ENCODE measurements at regions not wholly inside any gene's neighbourhood (a gene's known extent, or its start where the extent isn't known, plus 50 kb on each side); places are given as distances from the start of the nearest gene placed in this dataset.
"Not testable (repeated sequence)": the region's sequence is repeated elsewhere in the genome, so short reads cannot be mapped to it uniquely, and the experiment has no call there.

GRCh38 chr2:176424746-176425145, 155.5 kb downstream of the MTX2 start:
- DNase-seq = no peak

GRCh38 chr2:176427549-176427948, 158.3 kb downstream of the MTX2 start:
- DNase-seq = no peak

DNA sequence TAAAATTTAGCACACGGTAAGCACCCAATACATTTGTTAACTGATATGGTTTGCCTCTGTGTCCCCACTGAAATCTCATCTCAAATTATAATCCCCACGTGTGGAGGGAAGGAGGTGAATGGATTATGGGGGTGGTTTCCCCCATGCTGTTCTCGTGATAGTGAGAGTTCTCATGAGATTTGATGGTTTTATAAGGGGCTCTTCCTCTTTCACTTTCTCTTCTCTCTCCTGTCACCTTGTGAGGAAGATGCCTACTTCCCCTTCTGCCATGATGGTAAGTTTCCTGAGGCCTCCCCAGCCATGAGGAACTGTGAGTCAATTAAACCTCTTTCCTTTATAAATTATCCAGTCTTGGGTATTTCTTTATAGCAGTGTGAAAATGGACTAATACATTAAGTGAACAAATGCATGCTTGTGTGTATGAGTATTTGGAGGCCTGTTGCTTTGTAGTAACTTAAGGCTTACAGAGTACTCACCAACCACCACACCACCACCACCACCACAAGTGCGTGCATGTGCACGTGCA, 159.8 kb downstream of the MTX2 start:
- not testable (repeated sequence) for DNase-seq

DNA sequence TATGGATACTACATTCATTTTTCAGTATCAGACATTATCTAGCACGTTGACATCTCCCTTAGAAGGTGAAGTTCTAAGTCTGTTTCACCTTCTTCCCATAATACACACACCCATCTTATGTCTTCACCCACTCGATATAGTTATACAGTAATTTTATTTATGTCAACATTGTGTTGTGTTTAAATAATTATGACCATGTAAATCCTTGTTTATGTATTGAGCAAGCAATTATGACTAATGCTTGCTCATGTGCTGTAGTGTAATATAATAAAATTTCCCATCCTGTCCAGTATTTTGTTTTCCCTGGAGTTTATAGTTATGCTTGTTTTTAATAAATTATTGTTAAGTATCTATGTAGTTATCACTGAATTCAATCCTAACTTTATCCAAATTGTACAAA, 163.2 kb downstream of the MTX2 start:
- no peak for DNase-seq

DNA sequence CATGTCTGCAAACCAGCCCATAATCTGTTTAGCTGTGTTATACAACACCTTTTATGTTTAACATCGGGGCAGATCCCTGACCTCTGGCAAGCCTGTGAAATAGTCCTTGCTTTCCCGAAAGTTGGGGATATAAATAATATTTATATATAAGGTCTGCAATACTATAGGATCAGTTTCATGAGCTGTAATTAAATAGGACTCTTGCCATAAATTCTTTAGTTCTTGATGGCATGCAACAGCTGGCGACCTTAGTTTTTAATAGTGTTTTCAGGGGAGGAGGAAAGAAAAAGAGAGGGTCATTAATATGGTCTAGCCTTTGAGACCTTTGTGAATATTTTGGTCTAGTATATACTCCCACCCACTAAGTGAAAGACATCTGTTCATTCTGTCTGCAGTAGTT, 166.5 kb downstream of the MTX2 start:
- DNase-seq = peak; percentile 68

DNA sequence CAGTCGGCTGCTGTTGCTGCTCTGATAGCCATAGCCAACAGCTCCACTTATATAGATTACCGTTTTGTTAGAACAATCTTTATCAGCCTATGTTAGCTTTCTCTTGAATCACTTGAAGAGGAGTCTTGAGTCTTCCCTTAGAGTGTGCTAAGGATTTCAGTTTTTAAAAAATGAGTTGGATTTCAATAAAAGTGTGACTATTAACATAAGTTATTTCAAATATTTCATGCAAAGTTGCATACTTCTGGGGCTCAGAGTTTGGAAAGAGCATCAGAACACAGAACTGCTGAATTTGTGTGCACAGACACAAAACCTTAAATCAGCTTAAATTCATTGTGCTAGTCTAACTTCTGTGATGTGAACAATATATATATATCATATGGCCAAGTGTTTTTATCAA, 174.7 kb downstream of the MTX2 start:
- no peak for DNase-seq

DNA sequence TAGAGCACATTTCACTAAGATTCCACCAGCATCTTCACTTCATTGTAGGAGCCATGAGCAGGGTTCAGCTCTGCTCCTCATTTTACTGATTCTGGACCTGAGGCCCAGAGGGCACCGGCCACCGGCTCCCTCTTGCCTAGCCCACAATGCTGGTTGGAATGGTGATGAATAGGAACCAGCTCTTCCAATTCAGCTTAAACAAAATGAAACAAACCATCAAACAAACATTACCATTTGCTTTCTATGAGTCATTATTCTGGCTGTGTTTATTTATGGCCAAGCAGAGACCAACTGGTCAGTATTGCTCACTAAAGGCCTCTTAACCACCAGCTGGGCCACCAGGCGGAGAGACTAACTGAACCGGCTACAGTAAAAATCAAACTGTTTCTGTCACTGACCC, 176.7 kb downstream of the MTX2 start:
- no peak for DNase-seq

GRCh38 chr2:176446718-176447414, 177.6 kb downstream of the MTX2 start:
- DNase-seq = no peak

DNA sequence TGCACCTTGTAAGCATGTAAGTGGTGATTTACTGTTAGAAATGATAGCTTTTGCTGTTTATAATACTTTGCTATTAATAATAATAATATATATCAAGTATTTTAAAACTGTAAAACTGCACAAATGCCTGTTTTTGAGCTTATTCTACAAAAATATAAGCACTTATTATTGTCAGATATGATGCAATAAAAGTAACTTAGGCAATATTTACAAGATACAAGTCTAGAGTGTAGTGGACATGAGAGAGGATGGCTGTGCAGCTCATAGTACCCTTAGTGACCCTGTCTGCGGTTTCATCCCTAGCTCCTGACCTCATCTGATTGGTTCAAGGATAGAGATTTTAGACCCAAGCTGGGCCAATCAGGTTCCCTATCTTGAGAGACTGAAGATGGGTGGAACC, 178.4 kb downstream of the MTX2 start:
- DNase-seq = no peak

DNA sequence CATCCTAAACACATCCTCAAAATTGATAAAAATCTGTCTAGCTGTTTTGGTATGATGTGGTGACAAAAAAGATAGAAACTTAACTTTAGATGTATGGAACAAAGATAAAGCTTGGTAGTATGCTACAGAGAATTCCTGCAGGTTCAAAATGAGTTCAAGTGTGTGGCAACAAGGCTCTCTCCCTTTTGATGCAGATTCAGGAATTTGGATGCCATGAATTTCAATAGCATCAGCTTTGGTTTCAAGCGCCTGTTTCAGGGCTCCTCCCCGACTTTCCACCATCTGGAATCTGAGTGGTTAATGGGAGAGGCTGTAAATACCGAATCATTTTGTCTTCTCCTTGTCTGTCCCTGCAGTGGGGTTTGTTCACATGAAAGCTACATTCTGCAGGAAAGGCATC, 180.6 kb downstream of the MTX2 start:
- DNase-seq = no peak

GRCh38 chr2:176453784-176454183, 184.5 kb downstream of the MTX2 start:
- DNase-seq = no peak

DNA sequence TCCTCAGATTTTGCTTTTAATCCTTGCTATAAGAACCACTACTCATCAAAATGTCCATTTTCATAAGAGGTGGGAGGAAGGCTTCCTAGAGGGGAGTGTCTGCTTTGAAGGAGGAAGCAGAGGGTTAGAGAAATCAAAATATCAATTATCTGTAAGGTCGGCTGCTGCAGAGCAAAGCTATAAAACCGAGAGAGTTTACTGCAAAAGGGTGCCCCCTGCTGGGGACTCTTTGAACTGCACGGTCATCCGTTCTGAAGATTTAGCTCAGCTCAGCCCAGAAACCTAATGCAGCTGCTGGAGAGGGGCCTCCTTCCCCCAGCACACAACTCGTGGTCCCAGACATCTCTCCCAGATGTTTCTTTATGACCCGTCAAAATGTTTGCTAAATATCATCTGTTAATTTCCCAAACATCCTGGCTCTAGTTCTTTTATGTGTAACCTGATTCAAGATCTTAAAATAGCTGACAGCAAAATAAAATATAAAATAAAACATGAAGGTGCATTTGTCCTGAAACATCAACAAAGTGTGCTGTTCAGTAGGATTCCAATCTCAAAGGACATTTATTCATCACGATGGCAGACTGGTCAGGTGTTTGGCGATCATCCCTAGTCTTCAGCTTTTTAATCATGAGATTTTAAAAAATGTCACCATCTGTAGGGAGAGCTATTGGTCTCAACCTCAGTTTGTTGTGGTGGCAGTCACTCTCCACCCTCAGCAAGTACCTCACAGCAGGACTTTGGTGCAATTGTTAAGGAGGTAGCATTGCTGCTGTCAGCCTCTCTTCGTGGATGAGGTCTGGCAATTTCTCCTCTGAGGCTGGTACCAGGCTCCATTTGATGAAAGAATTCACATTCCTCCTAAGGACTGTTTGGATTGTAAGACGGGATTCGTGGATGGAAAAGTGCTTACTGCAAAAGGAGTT, 185.9 kb downstream of the MTX2 start:
- DNase-seq = peak; percentile 90

DNA sequence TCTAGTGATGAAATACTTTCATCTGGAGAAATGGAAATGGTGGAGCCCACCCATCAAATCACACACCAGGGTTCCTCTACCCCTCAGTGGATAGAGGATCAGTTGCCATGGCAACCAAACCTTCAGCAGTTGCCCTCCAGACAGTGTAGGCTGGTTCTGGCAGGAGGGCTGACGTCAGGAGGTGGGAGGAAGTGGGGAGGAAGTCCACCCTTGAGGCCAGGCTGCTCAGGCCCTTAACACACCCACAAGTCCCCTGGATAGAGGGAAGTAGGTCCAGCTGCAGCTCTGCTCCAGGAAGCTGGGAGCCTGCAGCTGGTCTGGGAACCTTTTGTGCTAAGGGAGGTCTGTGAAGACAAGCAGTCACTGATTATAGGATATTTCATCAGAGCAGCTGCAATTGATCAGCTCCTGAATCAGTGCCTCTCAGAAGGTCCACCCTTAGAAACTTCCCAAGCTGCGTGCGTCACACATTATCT, 186.6 kb downstream of the MTX2 start:
- DNase-seq = no peak

- DNase-seq = no peak
Measured at GRCh38 chr2:176457481-176457880, 188.2 kb downstream of the MTX2 start.

DNA sequence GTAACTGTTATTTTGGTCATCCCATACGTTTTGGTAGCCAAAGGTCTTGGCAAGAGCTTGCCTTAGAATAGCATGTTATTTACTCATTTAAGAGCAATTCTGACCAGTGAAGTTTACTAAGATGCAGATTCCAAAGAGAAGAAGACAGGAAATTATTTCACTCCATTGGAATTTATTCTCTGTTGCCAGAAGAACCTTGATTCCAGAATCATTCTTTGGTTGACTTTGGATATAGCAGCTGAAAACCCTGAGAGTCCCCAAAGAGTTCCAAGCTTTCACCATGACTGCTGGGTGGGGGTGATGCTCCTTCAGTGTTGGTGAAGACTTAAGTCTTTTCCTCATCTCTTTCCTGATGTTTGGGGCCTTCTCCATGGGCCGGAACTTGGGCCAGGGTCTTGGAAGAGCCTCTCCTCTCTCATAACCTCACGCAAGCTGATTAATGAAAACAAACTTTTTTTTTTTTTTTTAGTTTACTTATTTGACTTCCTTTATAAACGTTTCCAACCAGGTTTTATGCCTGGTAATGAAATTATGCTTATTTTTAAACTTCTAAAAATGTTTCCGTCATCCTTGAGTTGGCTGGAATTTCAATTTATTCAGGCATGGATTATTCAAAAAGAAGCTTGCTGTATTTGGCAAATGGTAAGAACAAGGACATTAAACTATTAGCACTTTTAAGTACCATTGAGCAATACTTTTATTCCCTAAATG, 192.0 kb downstream of the MTX2 start:
- no peak for DNase-seq

GRCh38 chr2:176461809-176462670, 192.8 kb downstream of the MTX2 start:
- DNase-seq = no peak

- DNase-seq = no peak
Measured at GRCh38 chr2:176463546-176463945, 194.3 kb downstream of the MTX2 start.

- no peak for DNase-seq
Measured at GRCh38 chr2:176464886-176465564, 195.8 kb downstream of the MTX2 start.

GRCh38 chr2:176466918-176467452, 197.7 kb downstream of the MTX2 start:
- no peak for DNase-seq

DNA sequence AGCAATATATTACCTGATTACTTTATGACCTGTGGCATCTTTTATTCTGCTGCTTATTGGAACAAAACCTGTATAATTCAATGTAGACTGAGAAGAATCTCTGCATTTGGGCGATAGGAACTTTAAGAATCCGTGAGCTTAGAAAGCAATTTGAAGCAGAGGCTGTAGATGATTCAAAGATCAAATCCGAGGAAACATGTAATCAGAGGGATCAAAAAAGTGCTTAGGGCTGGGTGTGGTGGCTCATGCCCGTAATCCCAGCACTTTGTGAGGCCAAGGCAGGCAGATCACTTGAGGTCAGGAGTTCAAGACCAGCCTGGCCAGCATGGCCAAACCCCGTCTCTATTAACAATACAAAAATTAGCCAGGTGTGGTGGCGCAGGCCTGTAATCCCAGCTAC, 198.4 kb downstream of the MTX2 start:
- no peak for DNase-seq
